HG03565 (cell line): ENCODE measurements at regions not wholly inside any gene's neighbourhood (a gene's known extent, or its start where the extent isn't known, plus 50 kb on each side); places are given as distances from the start of the nearest gene placed in this dataset.

ENCODE experiments used
- ATAC-seq: cut with Tn5 transposase; IDR thresholded peaks from one replicate; pipeline ENCODE4 v1.9.1; 2021; ENCODE audit warnings: mild to moderate bottlenecking, moderate library complexity; ENCODE audit not compliant: unreplicated experiment

- ATAC-seq, result no peak
These were observed 326.2 kb upstream of the NAV3 start for GRCh38 chr12:77504466-77504865.

GRCh38 chr12:77500089-77500488 is 330.6 kb upstream of the NAV3 start:
- no peak for ATAC-seq

DNA sequence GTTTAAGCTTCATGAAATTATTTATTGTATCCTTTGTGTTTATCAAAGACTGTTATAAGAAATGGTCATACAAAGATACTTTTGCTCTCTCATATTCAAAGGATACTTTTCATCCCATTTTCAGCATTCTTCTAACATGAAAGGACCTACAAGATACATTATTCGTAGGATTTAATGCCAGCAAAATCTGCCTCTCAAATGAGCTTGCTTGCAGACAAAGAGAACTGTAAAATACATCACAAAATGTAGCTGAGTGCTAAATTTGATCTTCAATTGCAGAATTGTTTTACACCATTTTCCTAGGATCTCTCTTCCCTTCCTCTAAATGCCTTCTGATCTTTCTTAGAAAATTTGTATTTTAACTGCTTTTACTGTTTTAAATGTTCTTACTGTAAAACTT is 333.0 kb upstream of the NAV3 start:
- no peak for ATAC-seq

- ATAC-seq, result no peak
These were observed 334.0 kb upstream of the NAV3 start for GRCh38 chr12:77496714-77497113.

GRCh38 chr12:77494296-77494695 is 336.4 kb upstream of the NAV3 start:
- no peak for ATAC-seq

GRCh38 chr12:77493302-77494168 is 337.2 kb upstream of the NAV3 start:
- no peak for ATAC-seq

DNA sequence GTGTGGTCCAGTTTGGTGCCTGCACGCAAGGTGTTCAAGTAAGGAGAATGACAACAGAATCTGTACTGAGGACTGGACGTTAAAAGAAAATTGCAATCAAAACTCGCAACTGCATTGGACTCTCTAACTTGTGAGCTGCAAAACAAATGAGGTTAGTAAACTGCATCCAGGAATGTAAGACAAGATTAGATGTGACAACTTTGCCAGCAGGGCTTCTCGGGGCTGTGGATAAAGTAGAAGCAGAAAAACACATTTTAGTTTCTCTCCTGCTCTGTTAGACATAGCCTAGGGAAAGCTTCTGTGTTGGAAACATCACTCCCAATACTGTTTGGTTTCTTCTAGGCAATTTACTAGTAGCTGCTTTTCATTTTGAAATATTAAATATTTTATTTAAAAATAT is 338.2 kb upstream of the NAV3 start:
- no peak for ATAC-seq

DNA sequence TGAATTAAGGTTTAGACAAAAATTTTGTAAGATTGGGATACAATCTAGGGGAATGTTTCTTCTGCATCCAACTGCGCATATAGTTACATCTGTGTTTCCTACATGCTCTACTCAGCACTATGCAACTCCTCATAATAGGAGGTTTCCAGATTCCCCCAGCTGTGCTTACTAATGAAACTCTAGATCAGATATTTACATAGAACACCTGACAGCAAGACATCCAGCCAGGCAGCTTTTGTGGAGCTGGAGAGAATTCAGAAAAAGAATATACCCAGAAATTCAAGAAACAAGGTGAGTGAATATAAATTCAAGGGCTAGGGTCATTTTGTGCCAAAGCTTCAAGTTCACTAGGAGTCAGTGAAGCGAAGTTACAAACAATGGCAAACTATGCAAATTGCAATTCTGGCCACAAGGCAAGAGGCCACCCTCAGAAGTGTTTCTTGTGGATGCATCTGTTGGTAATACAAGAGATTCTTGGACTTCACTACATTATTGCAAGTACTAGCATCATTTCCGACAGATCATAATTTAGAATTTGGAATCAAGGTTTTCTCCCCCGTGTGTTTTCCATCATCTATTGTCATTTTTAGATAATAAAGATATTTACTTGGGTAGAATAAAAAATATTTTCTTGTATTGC is 341.2 kb upstream of the NAV3 start:
- no peak for ATAC-seq

GRCh38 chr12:77488041-77488620 is 342.6 kb upstream of the NAV3 start:
- no peak for ATAC-seq

DNA sequence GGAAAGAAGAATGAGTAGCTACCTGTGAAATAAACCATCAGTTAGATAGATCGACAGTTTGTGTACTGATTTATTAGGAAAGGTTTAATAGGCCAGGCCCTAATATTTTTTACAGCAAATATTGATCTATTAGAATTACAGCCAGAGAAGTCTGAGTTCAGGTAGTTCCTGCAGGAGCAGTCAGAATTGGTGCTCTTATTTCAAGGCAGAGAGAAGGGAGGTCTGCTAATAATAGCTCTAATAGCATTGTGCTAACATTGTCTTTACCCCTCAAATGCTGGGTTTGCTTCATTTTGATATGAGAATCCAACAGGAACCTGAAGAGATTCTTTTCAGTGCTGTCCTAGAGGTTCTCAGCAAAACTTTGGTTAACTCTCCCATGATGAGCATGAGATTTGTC is 343.8 kb upstream of the NAV3 start:
- ATAC-seq, result no peak

- no peak for ATAC-seq
These were observed 344.5 kb upstream of the NAV3 start for GRCh38 chr12:77485961-77486854.

- ATAC-seq, result no peak
These were observed 349.0 kb upstream of the NAV3 start for GRCh38 chr12:77481687-77482086.

GRCh38 chr12:77477907-77478533 is 352.7 kb upstream of the NAV3 start:
- no peak for ATAC-seq

DNA sequence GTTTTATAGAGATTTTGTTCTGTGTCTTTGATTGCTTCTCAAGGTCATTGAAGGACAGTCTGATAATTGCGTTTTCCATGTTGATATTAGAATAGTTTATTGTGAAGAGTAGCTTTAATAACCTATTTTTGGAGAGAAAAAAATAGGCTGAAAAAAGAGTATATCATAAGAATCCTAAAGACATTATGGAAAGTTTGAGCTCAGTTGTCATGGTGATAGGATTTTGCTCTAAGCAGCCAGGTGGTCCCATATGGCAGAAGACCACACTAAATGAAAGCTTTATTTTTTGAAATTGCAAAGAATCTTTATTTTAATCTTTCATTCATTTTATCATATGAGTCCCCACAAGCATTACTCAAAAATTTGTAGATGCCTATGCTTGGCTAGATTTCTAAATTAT is 358.9 kb upstream of the NAV3 start:
- ATAC-seq, result no peak

- no peak for ATAC-seq
These were observed 360.9 kb upstream of the NAV3 start for GRCh38 chr12:77469578-77470333.

DNA sequence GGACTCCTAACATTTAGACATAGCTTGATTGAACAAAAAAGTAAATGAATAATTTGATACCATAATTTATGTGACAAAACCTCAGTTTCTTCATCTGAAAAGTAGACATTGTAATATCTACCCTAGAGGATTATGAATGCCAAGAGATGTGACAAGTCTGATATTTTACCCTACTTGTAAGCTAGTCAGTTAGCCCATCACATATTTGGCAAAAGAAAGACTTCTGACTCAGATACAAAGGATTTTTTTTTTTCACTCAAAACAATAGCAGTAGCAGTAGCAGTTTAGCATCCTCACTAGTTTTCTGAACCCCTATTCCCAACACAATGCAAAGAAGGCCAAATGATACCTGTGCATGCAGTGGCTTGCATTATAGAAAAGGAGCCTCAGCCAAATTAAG is 377.3 kb upstream of the E2F7 start:
- ATAC-seq, result no peak

- ATAC-seq, result no peak
These were observed 374.4 kb upstream of the E2F7 start for GRCh38 chr12:77439749-77440148.

- ATAC-seq, result no peak
These were observed 373.3 kb upstream of the E2F7 start for GRCh38 chr12:77438644-77439043.

- ATAC-seq, result no peak
These were observed 371.8 kb upstream of the E2F7 start for GRCh38 chr12:77437206-77437605.
